Common myeloid progenitor, CD34-positive (primary cell): ENCODE measurements at regions not wholly inside any gene's neighbourhood (a gene's known extent, or its start where the extent isn't known, plus 50 kb on each side); places are given as distances from the start of the nearest gene placed in this dataset.

Experiments
- CTCF ChIA-PET: fragments of 350-600 bp; sonication (Branson Sonifier 250); formaldehyde crosslinking; loops from one replicate; lab custom pipeline; 2021; ENCODE audit warnings: antibody characterized with exemption; lab: Charles Lee
- POLR2A ChIA-PET: fragments of 350-600 bp; sonication (Branson Sonifier 250); formaldehyde crosslinking; loops from one replicate; lab custom pipeline; 2021; ENCODE audit warnings: antibody characterized with exemption; lab: Charles Lee
- DNase-seq, 3 donors: peaks; one replicate each; pipeline versions ENCODE4 v3.0.0 to v3.0.0-alpha.2; 2013
- H3K27ac ChIP-seq, 2 experiments: 1 replicate in 1 of 2; 2 replicates in 1 of 2; pipeline ENCODE4 v1.7.0; 2013; ENCODE audit warnings: inconsistent platforms in 2 of 2, low read length in 2 of 2, mild to moderate bottlenecking in 2 of 2, low read depth in 1 of 2, moderate library complexity in 1 of 2; ENCODE audit not compliant: severe bottlenecking in 2 of 2, insufficient read depth in 1 of 2, poor library complexity in 1 of 2
- H3K27me3 ChIP-seq, 5 experiments: replicated peaks in 2 of 5; 1 replicate in 3 of 5; 2 replicates in 2 of 5; pipeline versions ENCODE4 v1.6.1 to v1.7.0; 2013; ENCODE audit warnings: low read length in 4 of 5, mild to moderate bottlenecking in 2 of 5, moderate library complexity in 2 of 5, inconsistent platforms in 1 of 5; ENCODE audit not compliant: insufficient read depth in 5 of 5, control insufficient read depth in 4 of 5
- H3K36me3 ChIP-seq, 4 experiments: 1 replicate in 2 of 4; 2 replicates in 2 of 4; pipeline versions ENCODE4 v1.6.1 to v1.7.0; 2013; ENCODE audit warnings: low read length in 3 of 4, control low read depth in 1 of 4, mild to moderate bottlenecking in 1 of 4; ENCODE audit not compliant: control insufficient read depth in 4 of 4, insufficient read depth in 4 of 4
- H3K4me1 ChIP-seq, 4 experiments: 1 replicate in 3 of 4; 2 replicates in 1 of 4; pipeline versions ENCODE4 v1.6.1 to v1.7.1; 2013; ENCODE audit warnings: low read length in 3 of 4, mild to moderate bottlenecking in 3 of 4, control low read depth in 1 of 4, inconsistent platforms in 1 of 4, moderate library complexity in 1 of 4; ENCODE audit not compliant: control insufficient read depth in 4 of 4, insufficient read depth in 4 of 4; ENCODE audit errors: control extremely low read depth in 1 of 4
- H3K4me3 ChIP-seq, 7 experiments: 1 replicate in 4 of 7; 2 replicates in 3 of 7; pipeline versions ENCODE4 v1.5.1 to v1.7.0; 2013; ENCODE audit warnings: mild to moderate bottlenecking in 7 of 7, low read length in 6 of 7, moderate library complexity in 6 of 7, inconsistent platforms in 2 of 7, low read depth in 2 of 7, control low read depth in 1 of 7; ENCODE audit not compliant: insufficient read depth in 4 of 7, control insufficient read depth in 1 of 7; ENCODE audit errors: extremely low read depth in 1 of 7
- H3K9me3 ChIP-seq, 5 experiments: 1 replicate in 4 of 5; 2 replicates in 1 of 5; pipeline versions ENCODE4 v1.6.1 to v1.7.1; 2013; ENCODE audit warnings: low read length in 4 of 5, mild to moderate bottlenecking in 2 of 5, inconsistent platforms in 1 of 5, low read depth in 1 of 5, moderate library complexity in 1 of 5; ENCODE audit not compliant: control insufficient read depth in 4 of 5, insufficient read depth in 2 of 5; ENCODE audit errors: control extremely low read depth in 1 of 5
- WGBS: methylation state at CpG from one replicate; pipeline ENCODE4 v1.1.5; 2013; ENCODE audit not compliant: insufficient coverage; 5-methylcytosine and 5-hydroxymethylcytosine counted together

- peaks cover 0 to 2% (median 0%) of the 10 kb centered on the region in 5 experiments for H3K9me3 ChIP-seq
- POLR2A ChIA-PET, result no interaction called here
- no peaks in the 10 kb centered on the region for H3K27me3 ChIP-seq
- no peaks in the 10 kb centered on the region for H3K36me3 ChIP-seq
- no peak for DNase-seq
- CTCF ChIA-PET, result interaction anchor here (1.0 kb wide), 1 partner anchor 56 kb away, joined by 3 read pairs; no protein-coding TSS in a partner anchor
- H3K27ac ChIP-seq, result no peak overlapping the region
- H3K4me1 ChIP-seq, result no peaks in the 10 kb centered on the region
- no peak overlapping the region for H3K4me3 ChIP-seq
- 89% methylated on average over 3 of the region's 6 CpGs for WGBS
Measured at GRCh38 chr2:196390243-196391148, 219.1 kb upstream of the STK17B start.

- CTCF ChIA-PET, result no interaction called here
- no peaks in the 10 kb centered on the region for H3K27me3 ChIP-seq
- POLR2A ChIA-PET, result no interaction called here
- H3K4me1 ChIP-seq, result no peaks in the 10 kb centered on the region
- H3K27ac ChIP-seq, result no peak overlapping the region
- no peak for DNase-seq
- no CpG with 5 or more reads among the region's 1 CpG for WGBS
- H3K9me3 ChIP-seq, result peaks cover 0 to 2% (median 0%) of the 10 kb centered on the region in 5 experiments
- no peaks in the 10 kb centered on the region for H3K36me3 ChIP-seq
- H3K4me3 ChIP-seq, result no peak overlapping the region
Measured at GRCh38 chr2:196391149-196391479, 219.7 kb upstream of the STK17B start.

- ChIA-PET CTCF (no interaction called here), POLR2A (no interaction called here)
- Histone ChIP-seq H3K27me3 (no peaks in the 10 kb centered on the region), H3K9me3 (no peaks in the 10 kb centered on the region), H3K4me3 (no peak overlapping the region), H3K4me1 (no peaks in the 10 kb centered on the region), H3K27ac (no peak overlapping the region), H3K36me3 (no peaks in the 10 kb centered on the region)
- no CpG with 5 or more reads among the region's 1 CpG for WGBS
- no peak for DNase-seq
Measured at GRCh38 chr2:196399096-196399495, 227.7 kb upstream of the STK17B start.

- DNase-seq, result no peak
- Histone ChIP-seq H3K4me3 (no peak overlapping the region), H3K4me1 (no peaks in the 10 kb centered on the region), H3K9me3 (no peaks in the 10 kb centered on the region), H3K36me3 (no peaks in the 10 kb centered on the region), H3K27ac (no peak overlapping the region), H3K27me3 (no peaks in the 10 kb centered on the region)
- WGBS, result 97% methylated on average over 4 of the region's 5 CpGs
- POLR2A ChIA-PET, result no interaction called here
- CTCF ChIA-PET, result no interaction called here
Measured at GRCh38 chr2:196399722-196400691, 228.6 kb upstream of the STK17B start.

GRCh38 chr2:196403471-196403870 lies 232.1 kb upstream of the STK17B start:
- no peaks in the 10 kb centered on the region for H3K9me3 ChIP-seq
- no peaks in the 10 kb centered on the region for H3K4me1 ChIP-seq
- ChIA-PET POLR2A (no interaction called here), CTCF (no interaction called here)
- H3K27me3 ChIP-seq, result no peaks in the 10 kb centered on the region
- no peak overlapping the region for H3K4me3 ChIP-seq
- H3K27ac ChIP-seq, result no peak overlapping the region
- 100% methylated on average over 1 of the region's 1 CpG for WGBS
- no peak for DNase-seq
- no peaks in the 10 kb centered on the region for H3K36me3 ChIP-seq

GRCh38 chr2:196404276-196404675 lies 232.9 kb upstream of the STK17B start:
- Histone ChIP-seq H3K4me1 (no peaks in the 10 kb centered on the region), H3K4me3 (no peak overlapping the region), H3K9me3 (no peaks in the 10 kb centered on the region), H3K27me3 (no peaks in the 10 kb centered on the region), H3K36me3 (no peaks in the 10 kb centered on the region), H3K27ac (no peak overlapping the region)
- POLR2A ChIA-PET, result no interaction called here
- DNase-seq, result no peak
- CTCF ChIA-PET, result no interaction called here
